ENCODE measurements at regions not wholly inside any gene's neighbourhood (a gene's known extent, or its start where the extent isn't known, plus 50 kb on each side); places are given as distances from the start of the nearest gene placed in this dataset.
"Not testable (repeated sequence)": the region's sequence is repeated elsewhere in the genome, so short reads cannot be mapped to it uniquely, and the experiment has no call there.

GRCh38 chr15:92753591-92753990, 98.0 kb upstream of the FAM174B start:
- no peak for DNase-seq (ENCODE audit: low read depth)

DNA sequence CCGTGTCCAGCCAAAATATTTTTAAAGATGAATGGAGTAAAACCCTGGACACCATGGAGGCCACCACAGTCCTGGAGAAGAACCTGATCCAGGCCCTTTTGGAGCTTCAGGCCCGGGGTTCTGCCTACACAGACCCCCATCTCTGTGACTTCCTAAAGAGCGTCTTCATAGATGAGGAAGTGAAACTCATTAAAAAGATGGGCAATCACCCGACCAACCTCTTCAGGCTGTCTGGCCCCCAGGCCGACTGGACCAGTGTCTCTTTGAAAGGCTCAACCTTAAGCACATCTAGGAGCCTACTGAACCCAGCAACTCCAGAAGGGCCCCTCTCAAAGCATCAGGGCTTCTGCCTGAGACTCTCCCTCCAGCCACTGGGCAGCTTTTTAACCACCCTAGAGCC, 107.9 kb upstream of the FAM174B start:
- DNase-seq (ENCODE audit: low read depth), result no peak

- DNase-seq (ENCODE audit: low read depth), result not testable (repeated sequence)
These were observed 112.6 kb upstream of the FAM174B start for GRCh38 chr15:92768131-92768530.

GRCh38 chr15:92770641-92771040, 115.1 kb upstream of the FAM174B start:
- no peak for DNase-seq (ENCODE audit: low read depth)

- DNase-seq (ENCODE audit: low read depth), result no peak
These were observed 116.5 kb upstream of the FAM174B start for GRCh38 chr15:92772061-92772460.

DNA sequence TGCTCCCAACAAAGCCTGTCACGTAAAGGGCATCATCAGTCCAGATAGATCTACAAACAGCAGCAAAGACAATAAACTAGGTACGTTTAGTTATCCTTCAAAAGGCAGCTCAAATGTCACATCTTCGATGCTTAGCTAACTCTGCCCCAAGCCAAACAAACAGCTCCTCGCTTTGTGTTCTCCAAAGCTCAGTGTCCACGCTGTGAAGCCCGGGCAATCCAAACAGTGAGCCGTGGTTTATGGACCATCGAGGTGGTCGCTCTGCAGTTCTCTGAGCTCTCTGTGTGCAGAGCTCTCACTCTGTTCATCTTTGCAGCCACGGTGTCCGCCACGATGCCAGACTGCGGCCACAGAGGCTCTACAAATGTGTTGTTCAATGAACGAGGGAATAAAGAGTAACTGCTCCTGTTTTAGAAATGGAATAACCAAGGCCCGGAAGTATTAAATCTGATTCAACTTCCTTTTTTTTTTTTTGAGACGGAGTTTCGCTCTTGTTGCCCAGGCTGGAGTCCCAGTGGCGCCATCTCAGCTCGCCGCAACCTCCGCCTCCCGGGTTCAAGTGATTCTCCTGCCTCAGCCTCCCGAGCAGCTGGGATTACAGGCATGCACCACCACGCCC, 117.2 kb upstream of the FAM174B start:
- no peak for DNase-seq (ENCODE audit: low read depth)

DNA sequence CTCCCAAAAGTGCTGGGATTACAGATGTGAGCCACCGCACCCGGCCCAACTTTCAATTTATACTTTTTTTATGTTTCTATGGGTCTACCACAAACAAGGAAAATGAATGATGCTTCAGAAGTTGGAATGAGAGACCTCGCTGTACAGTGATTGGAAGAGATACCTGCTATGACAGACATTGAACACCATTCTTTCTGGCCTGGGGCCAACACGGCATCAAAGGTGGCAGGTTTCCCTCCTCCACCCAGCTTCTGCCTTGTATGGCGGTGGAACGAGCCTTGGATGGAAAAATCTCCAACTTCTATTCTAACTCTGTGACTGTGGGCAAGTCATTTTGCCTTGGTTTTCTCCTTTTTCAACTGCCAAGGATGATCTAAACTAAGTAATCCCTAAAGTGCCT, 117.8 kb upstream of the FAM174B start:
- no peak for DNase-seq (ENCODE audit: low read depth)

GRCh38 chr15:92779874-92780273, 120.2 kb upstream of the CHD2 start:
- DNase-seq (ENCODE audit: low read depth), result no peak

GRCh38 chr15:92780843-92781242, 119.3 kb upstream of the CHD2 start:
- no peak for DNase-seq (ENCODE audit: low read depth)

- no peak for DNase-seq (ENCODE audit: low read depth)
These were observed 118.1 kb upstream of the CHD2 start for GRCh38 chr15:92781925-92782453.

GRCh38 chr15:92787116-92787515, 113.0 kb upstream of the CHD2 start:
- DNase-seq (ENCODE audit: low read depth), result no peak

DNA sequence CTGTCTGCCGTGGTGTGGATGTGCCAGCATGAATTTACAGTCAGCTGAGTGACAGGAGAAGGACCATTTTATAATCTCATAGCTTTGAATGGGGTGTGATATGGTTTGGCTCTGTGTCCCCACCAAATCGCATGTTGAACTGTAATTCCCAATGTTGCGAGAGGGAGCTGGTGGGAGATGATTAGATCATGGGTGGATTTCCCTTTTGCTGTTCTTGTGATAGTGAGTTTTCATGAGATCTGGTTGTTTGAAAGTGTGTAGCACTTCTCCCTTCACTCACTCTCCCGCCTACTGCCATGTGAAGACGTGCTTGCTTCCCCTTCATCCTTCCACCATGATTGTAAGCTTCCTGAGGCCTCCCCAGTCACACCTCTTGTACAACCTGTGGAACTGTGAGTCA, 111.9 kb upstream of the CHD2 start:
- DNase-seq (ENCODE audit: low read depth), result no peak

DNA sequence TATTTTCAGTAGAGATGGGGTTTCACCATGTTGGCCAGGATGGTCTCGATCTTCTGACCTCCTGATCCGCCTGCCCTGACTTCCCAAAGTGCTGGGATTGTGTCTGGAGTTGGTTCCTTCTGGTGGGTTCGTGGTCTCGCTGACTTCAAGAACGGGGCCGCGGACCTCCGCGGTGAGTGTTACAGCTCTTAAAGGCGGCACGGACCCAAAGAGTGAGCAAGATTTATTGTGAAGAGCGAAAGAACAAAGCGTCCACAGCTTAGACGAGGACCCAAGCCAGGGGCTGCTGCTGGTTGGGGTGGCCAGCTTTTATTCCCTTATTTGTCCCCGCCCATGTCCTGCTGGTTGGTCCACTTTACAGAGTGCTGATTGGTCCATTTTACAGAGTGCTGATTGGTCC, 111.3 kb upstream of the CHD2 start:
- DNase-seq (ENCODE audit: low read depth), result not testable (repeated sequence)

GRCh38 chr15:92796161-92796611, 103.9 kb upstream of the CHD2 start:
- no peak for DNase-seq (ENCODE audit: low read depth)

DNA sequence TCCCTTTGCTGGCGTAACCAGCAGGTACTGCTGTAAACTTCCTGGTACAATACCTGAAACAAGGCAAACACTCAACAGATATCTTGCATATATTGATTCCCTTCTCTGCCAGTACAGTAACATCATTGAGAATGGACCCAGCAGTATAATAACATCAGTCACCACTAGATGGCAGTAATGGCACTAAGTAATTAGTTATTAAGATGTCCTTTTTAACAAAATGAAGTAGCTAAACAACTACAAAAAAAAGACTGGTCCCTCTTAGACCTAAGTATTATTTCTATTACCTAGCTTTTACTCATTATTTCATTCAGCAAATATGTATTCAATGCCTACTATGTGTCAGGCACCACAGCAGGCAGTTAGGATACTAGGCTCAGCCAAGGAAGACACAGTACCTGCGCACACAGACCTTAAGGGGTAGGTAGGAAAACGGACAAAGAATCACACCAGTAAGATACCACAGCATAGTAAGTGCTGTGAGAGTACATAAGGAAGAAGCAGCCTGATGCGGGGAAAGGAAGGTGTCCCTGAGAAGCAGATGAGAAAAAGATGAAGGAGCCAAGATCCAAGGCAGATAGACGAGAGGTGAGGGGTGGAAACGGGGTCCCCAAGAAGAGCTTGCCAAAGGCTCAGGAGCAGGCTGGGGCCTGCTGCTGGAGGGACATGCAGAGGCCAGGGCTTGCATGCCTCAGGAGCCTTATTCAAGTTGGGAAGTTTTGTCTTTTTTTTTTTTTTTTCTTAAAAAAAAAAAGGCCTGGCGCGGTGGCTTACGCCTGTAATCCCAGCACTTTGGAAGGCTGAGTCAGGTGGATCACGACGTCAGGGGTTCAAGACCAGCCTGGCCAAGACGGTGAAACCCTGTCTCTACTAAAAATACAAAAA, 102.7 kb upstream of the CHD2 start:
- DNase-seq (ENCODE audit: low read depth), result no peak

DNA sequence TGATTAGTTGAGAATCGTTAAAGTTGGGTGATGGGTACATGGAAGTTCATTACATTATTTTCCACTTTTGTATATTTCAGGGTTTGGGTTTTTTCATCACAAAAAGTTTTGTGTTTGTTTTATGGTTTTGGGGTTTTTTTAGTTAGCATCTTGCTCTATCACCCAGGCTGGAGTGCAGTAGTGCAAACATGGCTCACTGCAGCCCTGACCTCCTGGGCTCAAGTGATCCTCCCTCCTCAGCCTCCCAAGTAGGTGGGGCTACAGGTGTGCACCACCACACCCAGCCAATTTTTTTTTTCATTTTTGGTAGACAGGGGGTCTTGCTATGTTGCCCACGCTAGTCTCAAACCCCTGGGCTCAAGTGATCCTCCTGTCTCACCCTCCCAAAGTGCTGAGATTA, 100.1 kb upstream of the CHD2 start:
- DNase-seq (ENCODE audit: low read depth), result no peak

- DNase-seq (ENCODE audit: low read depth), result not testable (repeated sequence)
These were observed 99.6 kb upstream of the CHD2 start for GRCh38 chr15:92800416-92801055.

DNA sequence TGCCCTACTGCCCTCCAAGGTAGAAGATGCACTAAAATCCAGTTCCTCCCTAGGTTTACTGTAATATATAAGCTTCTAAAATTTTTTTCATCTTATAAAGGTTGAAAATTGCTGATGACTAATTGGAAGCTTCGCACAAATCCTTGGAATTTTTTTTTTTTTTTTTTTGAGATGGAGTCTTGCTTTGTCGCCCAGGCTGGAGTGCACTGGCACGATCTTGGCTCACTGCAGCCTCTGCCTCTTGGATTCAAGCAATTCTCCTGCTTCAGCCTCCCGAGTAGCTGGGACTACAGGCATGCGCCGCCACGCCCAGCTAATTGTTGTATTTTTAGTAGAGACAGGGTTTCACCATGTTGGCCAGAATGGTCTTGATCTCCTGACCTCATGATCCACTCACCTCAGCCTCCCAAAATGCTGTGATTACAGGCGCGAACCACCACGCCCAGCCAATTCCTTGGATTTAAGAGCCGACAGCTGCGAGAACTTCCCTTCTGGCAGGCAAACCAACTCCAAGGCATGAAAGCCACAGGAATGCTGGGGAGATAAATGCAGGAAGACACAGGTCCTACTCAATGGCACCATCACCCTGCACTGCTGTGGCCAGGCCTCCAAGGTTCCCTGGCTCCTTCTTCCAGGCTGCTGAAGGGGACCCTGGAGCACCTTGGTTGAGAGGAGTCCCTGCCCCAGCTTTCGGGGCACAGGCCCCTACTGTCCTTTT, 98.9 kb upstream of the CHD2 start:
- DNase-seq (ENCODE audit: low read depth), result not testable (repeated sequence)

DNA sequence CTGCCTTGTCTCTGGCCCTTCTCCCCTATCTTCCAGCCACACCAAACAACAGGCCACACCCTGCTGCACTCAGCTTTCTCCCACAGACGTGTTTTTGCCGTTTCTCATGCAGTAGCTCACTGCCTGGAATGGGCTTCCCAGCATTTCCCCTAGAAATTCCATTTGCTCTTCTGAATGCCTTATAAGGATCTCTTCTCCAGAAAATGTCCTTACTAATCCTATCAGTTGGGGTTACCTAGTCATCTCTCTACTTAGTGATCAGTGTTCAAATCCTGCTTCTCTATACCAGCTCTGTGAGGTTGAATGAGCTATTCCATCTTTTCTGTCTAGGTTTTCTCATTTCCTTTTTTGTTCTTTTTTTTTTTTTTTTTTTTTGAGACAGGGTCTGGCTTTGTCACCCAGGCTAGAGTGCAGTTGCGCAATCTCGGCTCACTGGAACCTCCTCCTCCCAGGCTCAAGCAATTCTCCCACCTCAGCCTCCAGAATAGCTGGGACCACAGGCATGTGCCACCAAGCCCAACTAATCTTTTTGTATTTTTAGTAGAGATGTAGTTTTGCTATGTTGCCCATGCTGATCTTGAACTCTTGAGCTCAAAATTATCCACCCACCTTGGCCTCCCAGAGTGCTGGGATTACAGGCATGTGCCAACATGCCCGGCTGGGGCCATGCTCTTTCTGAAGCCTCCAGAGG, 98.2 kb upstream of the CHD2 start:
- DNase-seq (ENCODE audit: low read depth), result no peak

DNA sequence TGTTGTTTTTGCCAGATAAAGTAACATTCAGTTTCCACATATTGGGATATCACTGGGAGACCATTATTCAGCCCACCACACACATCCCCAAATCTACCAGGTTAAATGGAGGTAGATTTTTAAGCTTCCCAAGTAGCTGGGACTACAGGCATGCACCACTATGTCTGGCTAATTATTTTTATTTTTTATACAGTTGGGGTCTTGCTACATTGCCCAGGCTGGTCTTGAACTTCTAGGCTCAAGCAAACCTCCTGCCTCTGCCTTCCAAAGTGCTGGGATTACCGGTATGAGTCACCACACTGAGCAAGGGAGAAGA, 96.6 kb upstream of the CHD2 start:
- DNase-seq (ENCODE audit: low read depth), result no peak

GRCh38 chr15:92803852-92804609, 96.1 kb upstream of the CHD2 start:
- DNase-seq (ENCODE audit: low read depth), result peak; percentile 72
